Astrocyte (in vitro differentiated cells and primary cell): ENCODE measurements at regions not wholly inside any gene's neighbourhood (a gene's known extent, or its start where the extent isn't known, plus 50 kb on each side); places are given as distances from the start of the nearest gene placed in this dataset.

Experiments used
- EZH2 ChIP-seq: IDR thresholded peaks from 2 replicates; pipeline ENCODE4 v1.6.1; 2012; ENCODE audit warnings: mild to moderate bottlenecking, low read length, inconsistent platforms; ENCODE audit not compliant: insufficient read depth
- TF ChIP-seq, protein P1 (sequence below): IDR thresholded peaks from 2 replicates; pipeline ENCODE4 v1.5.1; 2011; ENCODE audit warnings: low read depth, mild to moderate bottlenecking, inconsistent platforms, low read length, moderate library complexity; ENCODE audit not compliant: insufficient read depth

DNA sequence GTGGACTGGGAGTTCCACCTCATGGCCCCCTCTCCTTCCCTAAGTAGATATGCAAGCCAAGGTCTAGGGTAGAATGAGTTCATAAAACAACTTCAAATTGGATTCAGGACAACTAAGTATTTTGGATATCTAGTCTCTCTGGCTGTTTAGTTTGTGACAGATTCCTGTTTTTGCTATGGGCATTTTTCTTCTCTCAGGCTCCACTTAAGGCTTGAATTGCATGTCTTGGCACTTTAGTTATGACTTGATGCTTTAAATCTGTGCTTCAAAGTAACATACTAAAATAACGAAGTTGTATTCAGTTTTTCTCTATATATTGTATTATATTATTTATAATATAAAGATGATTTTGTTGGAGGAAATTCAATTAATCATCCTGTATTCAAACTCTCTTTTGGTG lies 873.4 kb upstream of the MBL2 start:
- TF ChIP-seq, protein P1, sequence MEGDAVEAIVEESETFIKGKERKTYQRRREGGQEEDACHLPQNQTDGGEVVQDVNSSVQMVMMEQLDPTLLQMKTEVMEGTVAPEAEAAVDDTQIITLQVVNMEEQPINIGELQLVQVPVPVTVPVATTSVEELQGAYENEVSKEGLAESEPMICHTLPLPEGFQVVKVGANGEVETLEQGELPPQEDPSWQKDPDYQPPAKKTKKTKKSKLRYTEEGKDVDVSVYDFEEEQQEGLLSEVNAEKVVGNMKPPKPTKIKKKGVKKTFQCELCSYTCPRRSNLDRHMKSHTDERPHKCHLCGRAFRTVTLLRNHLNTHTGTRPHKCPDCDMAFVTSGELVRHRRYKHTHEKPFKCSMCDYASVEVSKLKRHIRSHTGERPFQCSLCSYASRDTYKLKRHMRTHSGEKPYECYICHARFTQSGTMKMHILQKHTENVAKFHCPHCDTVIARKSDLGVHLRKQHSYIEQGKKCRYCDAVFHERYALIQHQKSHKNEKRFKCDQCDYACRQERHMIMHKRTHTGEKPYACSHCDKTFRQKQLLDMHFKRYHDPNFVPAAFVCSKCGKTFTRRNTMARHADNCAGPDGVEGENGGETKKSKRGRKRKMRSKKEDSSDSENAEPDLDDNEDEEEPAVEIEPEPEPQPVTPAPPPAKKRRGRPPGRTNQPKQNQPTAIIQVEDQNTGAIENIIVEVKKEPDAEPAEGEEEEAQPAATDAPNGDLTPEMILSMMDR, result no peak
- TF ChIP-seq EZH2, result no peak
